ENCODE measurements at regions not wholly inside any gene's neighbourhood (a gene's known extent, or its start where the extent isn't known, plus 50 kb on each side); places are given as distances from the start of the nearest gene placed in this dataset.

DNA sequence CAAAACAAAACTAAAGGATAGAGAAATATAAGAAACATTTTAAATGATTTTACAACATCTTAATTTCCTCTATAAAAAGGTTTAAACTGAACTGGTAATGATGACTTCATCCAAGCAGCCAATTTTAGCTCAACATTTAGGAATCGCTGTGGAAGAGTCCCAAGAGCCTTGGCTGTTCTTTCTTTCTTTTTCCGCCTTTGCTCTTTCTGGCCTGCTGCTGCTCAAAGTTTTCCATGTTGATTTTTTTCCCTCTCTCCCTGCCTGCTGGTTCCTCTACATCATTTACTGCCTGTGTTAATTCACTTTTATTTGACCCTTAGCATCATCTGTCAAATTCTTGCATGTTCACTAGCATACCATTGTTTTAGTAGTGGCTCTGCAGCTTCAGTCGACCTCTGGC, 146.9 kb downstream of the EVX1 start:
- no peak overlapping the region for H2AFZ ChIP-seq (ENCODE audit: low read length)
- TF ChIP-seq, protein P1, sequence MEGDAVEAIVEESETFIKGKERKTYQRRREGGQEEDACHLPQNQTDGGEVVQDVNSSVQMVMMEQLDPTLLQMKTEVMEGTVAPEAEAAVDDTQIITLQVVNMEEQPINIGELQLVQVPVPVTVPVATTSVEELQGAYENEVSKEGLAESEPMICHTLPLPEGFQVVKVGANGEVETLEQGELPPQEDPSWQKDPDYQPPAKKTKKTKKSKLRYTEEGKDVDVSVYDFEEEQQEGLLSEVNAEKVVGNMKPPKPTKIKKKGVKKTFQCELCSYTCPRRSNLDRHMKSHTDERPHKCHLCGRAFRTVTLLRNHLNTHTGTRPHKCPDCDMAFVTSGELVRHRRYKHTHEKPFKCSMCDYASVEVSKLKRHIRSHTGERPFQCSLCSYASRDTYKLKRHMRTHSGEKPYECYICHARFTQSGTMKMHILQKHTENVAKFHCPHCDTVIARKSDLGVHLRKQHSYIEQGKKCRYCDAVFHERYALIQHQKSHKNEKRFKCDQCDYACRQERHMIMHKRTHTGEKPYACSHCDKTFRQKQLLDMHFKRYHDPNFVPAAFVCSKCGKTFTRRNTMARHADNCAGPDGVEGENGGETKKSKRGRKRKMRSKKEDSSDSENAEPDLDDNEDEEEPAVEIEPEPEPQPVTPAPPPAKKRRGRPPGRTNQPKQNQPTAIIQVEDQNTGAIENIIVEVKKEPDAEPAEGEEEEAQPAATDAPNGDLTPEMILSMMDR (conservative IDR thresholded peaks at IDR 0.05 in 1 of 2, IDR thresholded peaks at IDR 0.05 in 1 of 2; ENCODE audit: low read depth in 1 of 2, low read length in 2 of 2), result no peak
- TF ChIP-seq EZH2 (IDR thresholded peaks at IDR 0.05; ENCODE audit: low read length, missing control alignments), result no peak
- no peaks in the 10 kb centered on the region for H3K79me2 ChIP-seq (ENCODE audit: control insufficient read depth, insufficient read depth, low read length)
- H3K4me1 ChIP-seq (ENCODE audit: control insufficient read depth, extremely low read depth, insufficient read depth, low read length), result no peaks in the 10 kb centered on the region
- no peak overlapping the region for H3K27ac ChIP-seq (ENCODE audit: insufficient read depth, low read length)
- no peak overlapping the region for H3K4me2 ChIP-seq (ENCODE audit: extremely low read depth, insufficient read depth, low read length)
- H3K9me3 ChIP-seq (ENCODE audit: control insufficient read depth, insufficient read depth, low read depth, low read length), result no peaks in the 10 kb centered on the region
- no peak overlapping the region for H3K4me3 ChIP-seq (replicated peaks in 1 of 4; ENCODE audit: control extremely low read depth in 1 of 4, insufficient read depth in 1 of 4, low read depth in 3 of 4, low read length in 4 of 4)
- H4K20me1 ChIP-seq (ENCODE audit: control insufficient read depth, extremely low read depth, insufficient read depth, low read length), result no peaks in the 10 kb centered on the region
- no peak for DNase-seq (ENCODE audit: low read depth in 2 of 2)
- H3K27me3 ChIP-seq (ENCODE audit: control insufficient read depth, insufficient read depth, low read length), result no peaks in the 10 kb centered on the region
- no peak overlapping the region for H3K9ac ChIP-seq (ENCODE audit: insufficient read depth, low read length)
- H3K36me3 ChIP-seq (ENCODE audit: control insufficient read depth, insufficient read depth, low read length), result no peaks in the 10 kb centered on the region

- no peaks in the 10 kb centered on the region for H4K20me1 ChIP-seq (ENCODE audit: control insufficient read depth, extremely low read depth, insufficient read depth, low read length)
- H2AFZ ChIP-seq (ENCODE audit: low read length), result no peak overlapping the region
- no peaks in the 10 kb centered on the region for H3K79me2 ChIP-seq (ENCODE audit: control insufficient read depth, insufficient read depth, low read length)
- H3K4me3 ChIP-seq (replicated peaks in 1 of 4; ENCODE audit: control extremely low read depth in 1 of 4, insufficient read depth in 1 of 4, low read depth in 3 of 4, low read length in 4 of 4), result no peak overlapping the region
- H3K9ac ChIP-seq (ENCODE audit: insufficient read depth, low read length), result no peak overlapping the region
- no peaks in the 10 kb centered on the region for H3K4me1 ChIP-seq (ENCODE audit: control insufficient read depth, extremely low read depth, insufficient read depth, low read length)
- DNase-seq (ENCODE audit: low read depth in 2 of 2), result no peak
- TF ChIP-seq, protein P1 (conservative IDR thresholded peaks at IDR 0.05 in 1 of 2, IDR thresholded peaks at IDR 0.05 in 1 of 2; ENCODE audit: low read depth in 1 of 2, low read length in 2 of 2), result no peak
- TF ChIP-seq EZH2 (IDR thresholded peaks at IDR 0.05; ENCODE audit: low read length, missing control alignments), result no peak
- H3K27ac ChIP-seq (ENCODE audit: insufficient read depth, low read length), result no peak overlapping the region
- no peaks in the 10 kb centered on the region for H3K36me3 ChIP-seq (ENCODE audit: control insufficient read depth, insufficient read depth, low read length)
- no peak overlapping the region for H3K4me2 ChIP-seq (ENCODE audit: extremely low read depth, insufficient read depth, low read length)
- no peaks in the 10 kb centered on the region for H3K27me3 ChIP-seq (ENCODE audit: control insufficient read depth, insufficient read depth, low read length)
- no peaks in the 10 kb centered on the region for H3K9me3 ChIP-seq (ENCODE audit: control insufficient read depth, insufficient read depth, low read depth, low read length)
These were observed 149.9 kb downstream of the EVX1 start for GRCh38 chr7:27392477-27392876.

- no peak overlapping the region for H3K9ac ChIP-seq (ENCODE audit: insufficient read depth, low read length)
- H3K4me2 ChIP-seq (ENCODE audit: extremely low read depth, insufficient read depth, low read length), result no peak overlapping the region
- H3K4me3 ChIP-seq (replicated peaks in 1 of 4; ENCODE audit: control extremely low read depth in 1 of 4, insufficient read depth in 1 of 4, low read depth in 3 of 4, low read length in 4 of 4), result no peak overlapping the region
- H3K36me3 ChIP-seq (ENCODE audit: control insufficient read depth, insufficient read depth, low read length), result no peaks in the 10 kb centered on the region
- no peaks in the 10 kb centered on the region for H3K27me3 ChIP-seq (ENCODE audit: control insufficient read depth, insufficient read depth, low read length)
- H2AFZ ChIP-seq (ENCODE audit: low read length), result no peak overlapping the region
- TF ChIP-seq, protein P1 (conservative IDR thresholded peaks at IDR 0.05 in 1 of 2, IDR thresholded peaks at IDR 0.05 in 1 of 2; ENCODE audit: low read depth in 1 of 2, low read length in 2 of 2), result no peak
- TF ChIP-seq EZH2 (IDR thresholded peaks at IDR 0.05; ENCODE audit: low read length, missing control alignments), result no peak
- no peaks in the 10 kb centered on the region for H4K20me1 ChIP-seq (ENCODE audit: control insufficient read depth, extremely low read depth, insufficient read depth, low read length)
- H3K4me1 ChIP-seq (ENCODE audit: control insufficient read depth, extremely low read depth, insufficient read depth, low read length), result no peaks in the 10 kb centered on the region
- no peaks in the 10 kb centered on the region for H3K79me2 ChIP-seq (ENCODE audit: control insufficient read depth, insufficient read depth, low read length)
- no peak for DNase-seq (ENCODE audit: low read depth in 2 of 2)
- no peaks in the 10 kb centered on the region for H3K9me3 ChIP-seq (ENCODE audit: control insufficient read depth, insufficient read depth, low read depth, low read length)
- no peak overlapping the region for H3K27ac ChIP-seq (ENCODE audit: insufficient read depth, low read length)
These were observed 152.3 kb downstream of the EVX1 start for GRCh38 chr7:27394871-27395270.

All from fibroblast of lung (primary cell).